ENCODE measurements at regions not wholly inside any gene's neighbourhood (a gene's known extent, or its start where the extent isn't known, plus 50 kb on each side); places are given as distances from the start of the nearest gene placed in this dataset.

GRCh38 chr9:11968631-11969030 lies 724.6 kb upstream of the TYRP1 start:
- Histone ChIP-seq H3K4me3 (no peak overlapping the region), H3K4me1 (no peaks in the 10 kb centered on the region), H3K27ac (no peak overlapping the region), H3K27me3 (no peaks in the 10 kb centered on the region), H3K36me3 (no peaks in the 10 kb centered on the region), H3K9me3 (no peaks in the 10 kb centered on the region)
- no peak for DNase-seq
- no peak for FAIRE-seq
- ATAC-seq, result no peak
- no peak for TF ChIP-seq CTCF (IDR thresholded peaks at IDR 0.05)
- intact Hi-C loops (cut with DNase I), result no loop called here
- WGBS, 2 donors, result 45 to 53% methylated on average over 1 of the region's 1 CpG

GRCh38 chr9:11973011-11973410 lies 720.2 kb upstream of the TYRP1 start:
- DNase-seq, result no peak
- WGBS, 2 donors, result 14 to 26% methylated on average over 1 of the region's 1 CpG
- Histone ChIP-seq H3K36me3 (no peaks in the 10 kb centered on the region), H3K4me1 (no peaks in the 10 kb centered on the region), H3K4me3 (no peak overlapping the region), H3K9me3 (no peaks in the 10 kb centered on the region), H3K27ac (no peak overlapping the region), H3K27me3 (peaks cover 0 to under 1% (median 0%) of the 10 kb centered on the region in 4 donors)
- no peak for TF ChIP-seq CTCF (IDR thresholded peaks at IDR 0.05)
- no peak for FAIRE-seq
- ATAC-seq, result no peak
- intact Hi-C loops (cut with DNase I), result no loop called here

- DNase-seq (no peak), ATAC-seq (no peak), FAIRE-seq (no peak)
- Histone ChIP-seq H3K9me3 (no peaks in the 10 kb centered on the region), H3K36me3 (no peaks in the 10 kb centered on the region), H3K27ac (no peak overlapping the region), H3K4me3 (no peak overlapping the region), H3K4me1 (no peaks in the 10 kb centered on the region), H3K27me3 (peaks cover 0 to 4% (median 0%) of the 10 kb centered on the region in 4 donors)
- intact Hi-C loops (cut with DNase I), result no loop called here
- TF ChIP-seq CTCF (IDR thresholded peaks at IDR 0.05), result no peak
- WGBS, 2 donors, result 58 to 68% methylated on average over 1 of the region's 1 CpG
Measured at GRCh38 chr9:11973511-11973910, 719.7 kb upstream of the TYRP1 start.

GRCh38 chr9:11992866-11993265 lies 700.3 kb upstream of the TYRP1 start:
- FAIRE-seq (no peak), ATAC-seq (no peak), DNase-seq (no peak)
- H3K27ac ChIP-seq, result no peak overlapping the region
- H3K4me1 ChIP-seq, result no peaks in the 10 kb centered on the region
- no peak overlapping the region for H3K4me3 ChIP-seq
- WGBS, 2 donors, result 47 to 48% methylated on average over 1 of the region's 1 CpG
- no peaks in the 10 kb centered on the region for H3K36me3 ChIP-seq
- intact Hi-C loops (cut with DNase I), result no loop called here
- no peak for TF ChIP-seq CTCF (IDR thresholded peaks at IDR 0.05)
- peaks cover 0 to 6% (median 0%) of the 10 kb centered on the region in 4 donors for H3K27me3 ChIP-seq
- H3K9me3 ChIP-seq, result no peaks in the 10 kb centered on the region

GRCh38 chr9:12014488-12014887 lies 678.7 kb upstream of the TYRP1 start:
- Histone ChIP-seq H3K4me3 (no peak overlapping the region), H3K4me1 (no peaks in the 10 kb centered on the region), H3K27ac (no peak overlapping the region), H3K36me3 (no peaks in the 10 kb centered on the region), H3K27me3 (no peaks in the 10 kb centered on the region), H3K9me3 (no peaks in the 10 kb centered on the region)
- no peak for TF ChIP-seq CTCF (IDR thresholded peaks at IDR 0.05)
- FAIRE-seq (no peak), DNase-seq (no peak), ATAC-seq (no peak)
- 81 to 93% methylated on average over 1 of the region's 1 CpG for WGBS, 2 donors
- intact Hi-C loops (cut with DNase I), result no loop called here

Data from pancreas (tissue), 10 donors.